GM18909 (cell line): ENCODE measurements at regions not wholly inside any gene's neighbourhood (a gene's known extent, or its start where the extent isn't known, plus 50 kb on each side); places are given as distances from the start of the nearest gene placed in this dataset.
"Not testable (repeated sequence)": the region's sequence is repeated elsewhere in the genome, so short reads cannot be mapped to it uniquely, and the experiment has no call there.

Experiments
- ATAC-seq: cut with Tn5 transposase; IDR thresholded peaks from one replicate; pipeline ENCODE4 v1.9.1; 2021; ENCODE audit warnings: mild to moderate bottlenecking; ENCODE audit not compliant: unreplicated experiment, poor library complexity

DNA sequence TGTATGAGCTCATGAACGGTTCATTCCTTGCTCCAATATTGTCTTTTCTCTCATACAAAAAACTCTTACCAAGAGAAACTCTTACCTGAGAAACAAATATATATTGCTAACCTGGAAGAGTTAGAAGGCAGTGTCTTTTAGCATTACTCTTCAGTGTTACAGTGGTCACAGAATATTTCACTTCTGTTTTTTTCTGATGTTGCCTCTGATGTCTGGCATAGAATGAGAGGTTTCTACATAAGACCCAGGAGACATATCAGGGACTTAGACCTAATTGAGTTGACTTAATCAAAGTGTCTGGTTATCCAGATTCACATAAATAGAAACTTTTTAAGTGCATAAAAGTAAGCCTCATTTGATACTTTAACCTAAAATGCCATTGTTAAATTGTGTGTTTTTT is 923.8 kb downstream of the TTLL7 start:
- no peak for ATAC-seq

DNA sequence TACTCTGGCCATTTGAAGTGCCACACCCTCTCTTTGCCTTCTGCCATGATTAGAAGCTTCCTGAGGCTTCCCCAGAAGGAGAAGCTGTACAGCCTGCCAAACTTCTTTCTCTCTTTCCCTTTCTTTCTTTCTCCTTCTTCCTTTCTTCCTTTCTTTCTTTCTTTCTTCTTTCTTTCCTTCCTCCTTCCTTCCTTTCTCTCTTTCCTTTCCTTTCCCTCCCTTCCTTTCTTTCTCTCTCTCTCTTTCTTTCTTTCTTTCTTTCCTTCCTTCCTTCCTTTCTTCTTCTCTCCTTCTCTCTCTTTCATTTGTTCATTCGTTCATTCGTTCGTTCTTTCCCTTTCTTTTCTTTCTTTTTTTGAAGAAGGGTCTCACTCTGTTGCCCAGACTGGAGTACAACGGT is 931.0 kb downstream of the TTLL7 start:
- no peak for ATAC-seq

DNA sequence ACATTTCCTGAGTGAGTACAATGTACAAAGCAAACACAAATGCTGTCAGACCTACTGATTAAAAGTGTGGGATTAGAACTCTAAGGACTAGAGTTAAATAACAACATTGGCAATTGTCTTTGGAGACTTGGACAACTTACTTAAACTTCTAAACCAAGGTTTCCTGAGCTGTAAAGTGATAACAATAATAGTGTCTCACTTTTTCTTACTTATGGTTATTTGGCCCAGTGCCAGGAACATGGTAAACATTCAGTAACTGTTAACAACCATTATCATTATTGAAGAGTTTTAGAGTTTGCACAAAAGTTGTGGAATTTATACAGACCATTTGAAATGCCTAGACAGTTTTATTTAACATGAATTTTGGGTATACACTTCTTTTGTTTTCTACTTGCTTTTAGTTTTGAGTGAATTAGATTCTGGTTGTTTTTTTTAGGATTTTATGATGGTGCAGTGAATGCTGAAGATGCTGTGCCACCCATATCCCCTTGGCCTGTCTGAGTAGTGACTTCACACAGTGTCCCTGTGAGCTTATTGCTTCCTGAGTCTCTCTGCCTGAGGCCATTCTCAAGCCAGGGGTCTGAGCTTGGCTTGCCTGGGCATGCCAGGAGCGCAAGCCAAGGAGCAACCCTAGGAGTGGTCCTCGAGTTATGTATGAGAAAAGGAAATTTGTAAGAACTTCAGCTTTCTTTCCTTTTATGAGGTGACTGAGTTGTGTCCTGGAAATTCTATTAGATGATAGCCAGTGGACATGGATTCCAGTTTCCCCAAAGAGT is 932.8 kb downstream of the TTLL7 start:
- ATAC-seq = no peak

DNA sequence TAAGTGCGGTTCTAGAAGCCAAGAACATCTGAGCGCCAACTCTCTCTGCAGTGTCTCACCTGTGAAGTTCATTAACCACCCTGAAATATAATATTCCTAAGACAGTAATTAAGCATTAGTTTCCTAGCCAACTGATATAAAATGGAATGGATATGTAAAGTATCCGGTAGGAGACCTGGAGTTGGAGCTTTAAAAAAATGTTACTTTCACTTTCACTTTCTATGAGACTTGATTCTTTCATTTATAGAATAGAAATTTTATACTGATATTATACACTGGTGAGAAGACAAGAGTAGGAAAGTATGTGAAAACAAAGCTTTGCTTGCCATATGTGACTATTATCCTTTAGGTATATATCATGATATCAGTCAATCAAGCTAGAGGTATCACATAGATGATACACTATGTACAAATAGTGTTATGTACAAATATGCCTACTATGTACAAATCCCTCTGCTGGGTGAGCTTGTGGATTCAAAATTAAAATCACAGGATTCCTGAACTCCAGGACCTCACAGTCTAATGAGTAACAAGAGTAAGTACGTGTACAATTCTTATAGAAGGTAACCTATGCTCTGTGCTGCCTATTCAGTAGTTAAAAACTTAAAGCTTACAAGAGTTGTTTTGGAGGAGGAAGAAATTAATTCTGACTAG is 934.2 kb downstream of the TTLL7 start:
- no peak for ATAC-seq

DNA sequence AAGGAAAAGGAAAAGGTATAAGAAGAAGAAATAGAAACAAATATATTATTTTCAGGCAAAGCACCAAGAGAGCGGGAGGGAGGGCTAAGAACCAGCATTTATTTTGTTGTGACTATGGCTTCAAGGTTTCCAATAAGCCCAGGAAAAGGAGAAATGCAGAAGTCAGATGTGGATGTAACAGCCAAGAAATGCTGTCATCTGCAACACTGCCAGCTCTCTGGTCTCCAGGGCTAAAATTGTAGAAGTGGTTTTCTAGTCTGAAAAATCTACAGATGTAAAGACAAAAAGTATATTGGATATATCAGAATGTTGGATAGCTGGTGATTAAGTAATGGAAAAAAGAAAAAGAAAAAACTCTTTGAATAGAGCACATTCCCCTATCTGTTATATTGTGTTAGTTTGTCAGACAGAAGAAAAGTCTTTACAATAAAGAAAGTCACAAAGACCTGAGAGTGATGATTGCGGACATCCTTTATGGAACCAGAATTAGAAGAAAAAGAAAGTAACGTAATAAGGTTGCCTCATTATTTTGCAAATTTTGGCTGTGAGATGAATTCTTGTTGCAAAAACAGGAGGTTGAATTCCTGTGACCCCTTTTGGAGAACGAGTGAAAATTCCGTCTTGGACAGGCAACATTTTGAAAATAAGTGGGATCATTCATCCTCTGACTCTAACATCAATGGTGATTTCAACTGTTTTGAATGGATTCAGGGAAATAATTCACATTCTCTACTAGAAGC is 938.1 kb downstream of the TTLL7 start:
- no peak for ATAC-seq

DNA sequence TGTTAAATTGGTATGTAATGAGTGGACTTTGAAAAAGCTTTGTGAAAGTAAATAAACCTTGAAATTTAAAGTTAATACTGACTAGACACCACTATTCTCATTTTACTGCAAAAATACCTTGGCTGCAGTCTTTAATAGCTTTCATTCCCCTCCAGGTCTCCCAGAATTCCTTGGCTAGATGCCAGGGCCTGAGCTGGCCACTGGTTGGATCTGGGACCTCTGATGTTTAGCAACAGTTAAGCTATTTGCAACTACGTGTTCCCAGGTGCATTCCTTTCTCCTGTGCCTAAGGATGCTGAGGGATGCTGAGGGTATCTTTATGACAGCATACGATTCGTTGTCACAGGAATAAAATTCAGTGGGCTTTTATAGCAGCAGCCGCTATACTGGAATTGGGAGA is 938.7 kb downstream of the TTLL7 start:
- no peak for ATAC-seq

DNA sequence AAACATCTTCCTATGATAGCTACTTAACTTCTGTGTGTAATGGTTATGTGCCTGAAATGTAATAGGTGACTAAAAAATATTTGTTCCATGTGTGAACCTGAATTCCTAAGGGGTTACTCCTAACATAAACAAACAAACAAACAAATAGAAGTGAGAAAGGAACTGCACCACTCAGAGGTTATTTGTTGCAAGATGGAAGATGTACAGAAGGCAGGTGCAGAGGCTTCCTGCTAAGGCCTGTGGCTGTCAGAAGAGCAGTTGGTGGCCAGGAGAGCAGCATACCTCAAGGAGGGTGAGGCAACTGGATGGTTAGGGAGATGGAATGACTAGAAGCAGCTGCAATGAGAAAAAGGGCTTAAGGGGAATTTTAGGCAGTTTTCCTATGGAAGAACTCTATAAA is 940.6 kb downstream of the TTLL7 start:
- ATAC-seq = no peak

DNA sequence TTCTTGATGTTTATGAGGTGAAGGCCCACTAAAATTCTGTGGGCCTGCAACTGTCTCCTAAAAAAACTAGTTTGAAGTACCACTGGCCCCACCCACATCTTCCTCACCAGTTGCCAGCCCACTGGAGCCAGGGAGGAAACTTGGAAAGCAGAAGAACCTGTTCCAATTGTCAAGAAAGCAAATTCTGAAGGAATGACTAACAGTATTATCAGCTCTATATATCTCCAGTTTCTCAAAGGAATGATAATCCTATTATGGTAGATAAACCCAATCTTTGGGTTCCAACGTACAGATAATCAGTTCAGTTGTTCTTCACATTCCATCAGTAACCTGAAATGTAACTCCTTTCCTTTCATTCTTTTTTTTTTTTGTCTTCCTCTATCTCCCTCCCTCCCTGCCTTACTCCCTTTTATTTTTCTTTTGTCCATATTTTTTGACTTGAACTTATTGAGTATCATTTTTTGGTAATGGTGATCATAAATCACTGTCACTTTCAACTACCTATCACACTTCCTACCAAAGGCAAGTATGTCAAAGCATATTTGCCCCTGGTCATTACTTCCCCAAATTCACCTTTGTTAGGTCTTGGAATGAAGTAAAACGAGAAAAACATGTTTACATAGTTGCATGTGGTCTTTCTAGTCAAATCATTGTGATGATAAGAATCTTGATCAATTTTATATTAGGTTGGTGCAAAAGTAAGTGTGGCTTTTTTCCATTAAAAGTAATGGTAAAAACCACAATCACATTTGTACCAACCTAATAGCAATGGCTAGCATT is 943.4 kb downstream of the TTLL7 start:
- ATAC-seq = no peak

DNA sequence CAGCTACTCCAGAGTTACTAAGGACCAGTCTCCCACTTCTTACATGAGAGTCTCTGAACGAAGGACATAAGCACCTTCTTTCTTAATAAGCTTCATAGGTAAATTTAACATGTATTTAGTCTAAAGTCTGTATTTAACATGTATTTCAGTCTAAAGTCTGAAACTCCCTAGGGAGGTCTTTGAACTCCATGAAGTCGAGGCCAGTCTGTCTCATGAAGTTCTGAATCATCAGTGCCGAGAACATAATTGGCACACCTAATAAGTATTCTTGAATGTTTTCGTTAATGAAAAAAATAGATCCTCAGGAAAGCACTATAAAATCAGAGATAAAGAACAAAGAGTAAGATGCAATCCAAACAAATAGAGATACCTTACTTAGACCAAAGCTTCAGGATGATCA is 945.5 kb downstream of the TTLL7 start:
- ATAC-seq = no peak

DNA sequence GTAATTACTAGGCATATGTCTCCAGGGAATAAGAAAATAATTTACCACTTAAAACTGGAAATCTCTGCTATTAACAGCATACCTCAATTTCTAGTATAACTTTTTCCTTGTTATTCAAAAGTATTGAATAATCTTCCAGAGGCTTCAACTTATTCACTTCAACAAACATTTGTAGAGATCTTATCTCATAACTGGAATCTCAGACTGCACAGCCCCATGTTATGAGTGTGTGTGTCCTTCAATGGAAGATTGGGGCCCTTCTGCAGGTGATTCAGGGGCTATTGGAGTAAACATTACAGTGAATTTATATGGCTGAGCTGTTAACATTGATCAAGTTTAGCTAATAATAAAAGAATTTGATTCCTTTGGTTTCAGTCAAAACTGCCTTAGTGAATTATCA is 946.1 kb downstream of the TTLL7 start:
- ATAC-seq = no peak

DNA sequence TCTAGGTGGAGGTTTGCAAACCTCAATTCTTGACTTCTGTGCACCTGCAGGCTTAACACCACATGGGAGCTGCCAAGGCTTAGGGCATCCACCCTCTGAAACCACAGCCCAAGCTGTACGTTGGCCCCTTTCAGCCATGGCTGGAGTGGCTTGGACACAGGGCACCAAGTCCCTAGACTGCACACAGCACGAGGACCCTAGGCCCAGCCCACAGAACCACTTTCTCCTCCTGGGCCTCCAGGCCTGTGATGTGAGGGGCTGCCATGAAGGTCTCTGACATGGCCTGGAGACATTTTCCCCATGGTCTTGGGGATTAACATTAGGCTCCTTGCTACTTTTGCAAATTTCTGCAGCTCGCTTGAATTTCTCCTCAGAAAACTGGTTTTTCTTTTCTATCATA is 947.9 kb downstream of the TTLL7 start:
- ATAC-seq = not testable (repeated sequence)

DNA sequence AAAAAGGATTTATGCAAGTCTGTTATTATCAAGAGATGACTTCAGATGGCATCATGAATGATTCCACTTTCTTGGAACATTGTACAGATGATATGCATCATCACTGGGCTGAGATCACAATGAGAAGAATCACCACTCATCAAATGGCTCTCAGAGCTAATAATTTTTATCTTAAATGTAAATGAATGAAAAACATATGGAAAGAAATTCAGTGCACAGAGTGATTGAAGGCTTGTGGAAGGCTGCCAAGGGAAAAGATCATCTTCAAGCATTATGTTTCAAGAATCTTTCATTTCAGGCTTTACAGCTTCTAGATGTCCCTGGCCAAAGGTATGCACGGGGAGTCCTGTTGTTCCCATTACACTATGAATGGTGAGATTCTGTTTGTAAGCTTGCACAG is 955.7 kb downstream of the TTLL7 start:
- no peak for ATAC-seq

DNA sequence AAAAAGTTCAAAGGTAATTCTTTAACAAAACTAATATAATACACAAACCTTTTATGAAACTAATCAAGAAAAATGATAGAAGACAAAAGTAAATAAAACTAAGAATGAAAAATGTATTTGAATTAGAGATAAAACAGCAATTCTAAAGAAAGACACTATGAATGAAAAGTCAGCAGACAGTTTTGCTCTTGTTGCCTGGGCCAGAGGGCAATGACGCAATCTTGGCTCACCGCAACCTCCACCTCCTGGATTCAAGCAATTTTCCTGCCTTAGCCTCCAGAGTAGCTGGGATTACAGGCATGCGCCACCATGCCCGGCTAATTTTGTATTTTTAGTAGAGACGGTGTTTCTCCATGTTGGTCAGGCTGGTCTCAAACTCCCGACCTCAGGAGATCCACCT is 959.8 kb downstream of the TTLL7 start:
- ATAC-seq = not testable (repeated sequence)

DNA sequence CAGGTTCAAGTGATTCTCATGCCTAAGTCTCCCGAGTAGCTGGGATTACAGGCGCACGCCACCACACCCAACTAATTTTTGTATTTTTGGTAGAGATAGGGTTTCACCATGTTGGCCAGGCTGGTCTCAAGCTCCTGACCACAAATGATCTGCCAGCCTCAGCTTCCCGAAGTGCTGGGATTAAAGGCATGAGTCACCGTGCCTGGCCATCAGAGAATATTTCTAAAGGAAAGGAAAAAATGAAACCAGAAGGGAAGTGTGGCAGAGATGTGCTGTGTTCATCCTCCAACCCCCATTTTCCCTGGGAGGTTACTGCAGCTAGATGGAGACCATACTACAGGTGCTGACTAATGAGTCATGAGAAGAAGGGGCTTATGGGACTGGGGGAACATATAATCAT is 964.1 kb downstream of the TTLL7 start:
- ATAC-seq = no peak

DNA sequence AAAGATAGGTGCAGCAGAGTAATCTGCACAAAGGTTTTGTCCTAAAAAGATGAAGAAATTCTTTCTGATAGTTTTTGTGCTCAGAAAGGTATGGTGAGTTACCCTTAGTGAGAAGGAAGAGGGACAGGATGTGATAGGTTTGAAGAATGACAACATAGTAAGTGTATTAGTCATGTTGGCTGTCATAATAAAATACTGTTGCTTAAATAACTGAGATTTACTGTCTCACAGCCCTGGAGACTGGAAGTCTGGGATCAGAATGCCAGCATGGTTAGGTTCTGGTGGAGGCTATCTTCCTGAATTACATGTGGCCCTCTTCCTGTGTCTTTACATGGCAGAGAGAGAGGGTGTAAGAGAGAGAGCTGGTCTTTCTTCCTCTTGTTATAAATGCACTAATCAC is 965.2 kb downstream of the TTLL7 start:
- ATAC-seq = no peak

DNA sequence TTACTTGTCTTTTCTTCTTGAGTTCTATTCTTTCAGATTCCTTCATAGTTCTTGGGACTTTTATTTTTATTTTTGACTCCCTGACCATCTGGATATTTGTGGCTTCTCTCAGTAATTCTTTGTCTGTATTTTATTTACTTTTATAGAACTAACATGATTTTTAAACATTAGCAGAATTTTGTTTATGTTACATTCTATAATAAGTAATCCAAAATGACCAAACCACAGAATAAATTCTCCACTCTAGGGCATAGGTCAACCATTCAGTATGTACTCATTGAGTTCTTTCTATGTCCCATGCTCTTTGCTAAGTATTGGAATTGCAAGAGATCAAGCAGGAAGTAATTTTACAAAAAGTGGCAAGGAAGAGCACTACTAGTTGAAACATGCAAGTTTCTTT is 969.0 kb downstream of the TTLL7 start:
- no peak for ATAC-seq

DNA sequence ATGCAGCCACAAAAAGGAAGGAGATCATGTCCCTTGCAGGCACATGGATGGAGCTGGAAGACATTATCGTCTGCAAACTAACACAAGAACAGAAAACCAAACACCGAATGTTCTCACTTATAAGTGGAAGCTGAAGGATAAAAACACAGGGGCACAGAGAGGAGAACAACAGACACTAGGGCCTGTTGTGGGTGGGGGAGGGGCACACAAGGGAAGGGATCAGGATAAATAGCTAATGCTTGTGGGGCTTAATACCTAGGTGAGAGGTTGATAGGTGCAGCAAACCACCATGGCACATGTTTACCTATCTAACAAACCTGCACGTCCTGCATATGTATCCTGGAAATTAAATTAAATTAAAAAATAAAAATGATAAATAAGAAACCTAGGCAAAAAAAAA is 969.9 kb downstream of the TTLL7 start:
- ATAC-seq = no peak

DNA sequence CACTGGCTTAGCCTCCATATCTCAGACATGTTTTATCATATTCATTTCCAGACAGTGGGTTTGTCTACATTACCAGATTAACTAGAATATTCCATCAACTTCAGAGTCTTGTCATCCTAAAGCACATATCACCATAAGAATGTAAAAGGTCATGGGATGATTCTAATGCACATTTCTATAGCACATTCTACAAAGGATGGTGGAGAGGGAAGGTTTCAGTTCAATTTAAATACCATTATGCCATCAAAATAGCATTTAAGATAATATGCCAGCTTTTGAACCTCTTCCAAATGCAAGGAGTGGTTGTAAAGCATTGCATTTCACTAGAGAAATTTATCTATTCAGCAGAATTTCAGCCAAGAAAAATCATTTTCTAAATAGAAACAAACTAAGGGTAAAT is 970.5 kb downstream of the TTLL7 start:
- no peak for ATAC-seq

DNA sequence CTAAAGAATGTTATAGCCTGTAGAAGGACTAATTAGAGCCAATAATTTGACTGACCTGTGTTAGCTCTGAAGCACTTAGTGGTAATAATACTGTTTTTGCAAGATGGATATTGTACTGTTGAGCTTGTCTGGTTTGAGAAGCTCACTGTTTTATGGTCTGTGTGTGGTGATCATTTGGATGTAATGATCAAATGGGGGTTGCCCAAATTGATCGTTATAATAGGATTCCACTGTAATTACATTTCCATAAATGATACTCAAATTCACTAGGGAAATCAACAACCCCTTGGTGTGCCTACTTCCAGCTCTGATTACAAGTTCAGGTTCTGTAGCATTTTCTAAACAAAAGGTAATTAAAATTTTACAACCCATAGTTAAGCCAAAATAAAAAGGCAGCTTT is 971.4 kb downstream of the TTLL7 start:
- no peak for ATAC-seq

DNA sequence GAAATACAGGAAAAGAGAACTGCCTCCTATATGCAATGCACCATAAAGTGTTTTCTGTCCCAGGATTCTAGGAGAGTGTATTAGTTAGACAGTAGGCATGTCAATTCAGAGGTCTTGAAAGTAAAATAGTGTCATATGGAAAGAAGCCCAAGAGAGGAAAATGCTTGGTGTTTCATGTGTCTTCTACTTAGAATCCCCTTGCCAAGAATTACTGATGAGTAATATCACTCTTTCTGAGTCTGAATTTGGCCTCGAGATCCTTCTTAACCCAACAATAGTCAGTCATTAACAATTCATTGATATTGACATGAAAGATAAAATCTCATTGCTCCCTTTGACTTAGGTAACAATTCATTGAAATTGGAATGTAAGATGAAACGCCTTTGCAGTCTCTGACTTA is 972.2 kb downstream of the TTLL7 start:
- no peak for ATAC-seq

DNA sequence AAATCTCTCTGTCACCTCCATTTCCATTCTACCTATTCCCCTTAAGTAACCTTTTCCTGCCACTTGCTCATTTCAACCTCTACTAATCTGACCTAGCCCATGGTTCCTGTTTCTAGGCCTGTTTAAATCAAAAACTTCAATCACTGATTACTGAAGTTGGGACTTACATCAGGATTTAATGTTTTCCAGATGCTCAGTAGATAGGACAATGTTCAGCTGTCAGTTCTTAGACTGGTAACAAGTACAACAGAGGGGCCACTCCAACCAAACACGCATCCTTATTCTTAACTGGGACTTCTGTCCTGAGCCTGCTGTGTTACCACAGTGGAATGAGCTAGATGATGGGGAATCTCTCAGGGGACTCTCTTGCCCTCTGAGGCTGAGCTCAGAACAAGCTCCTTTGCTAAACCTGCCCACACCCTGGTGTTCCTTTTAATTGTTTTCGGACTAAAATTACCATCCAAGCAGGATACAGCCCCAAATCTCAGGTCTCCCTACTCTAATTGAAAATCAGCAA is 974.6 kb downstream of the TTLL7 start:
- ATAC-seq = no peak
